HL-60 (cell line): ENCODE measurements at regions not wholly inside any gene's neighbourhood (a gene's known extent, or its start where the extent isn't known, plus 50 kb on each side); places are given as distances from the start of the nearest gene placed in this dataset.

Source experiments
- DNase-seq, 2 experiments: peaks; one replicate each; pipeline ENCODE4 v3.0.0-alpha.2; 2010 to 2020; ENCODE audit warnings: low read depth in 1 of 2, low spot score in 1 of 2
- H3K27ac ChIP-seq: fragments of 250-450 bp; sonication (Bioruptor Pico); replicated peaks from 2 replicates; pipeline ENCODE4 v1.5.1; 2020; ENCODE audit warnings: mild to moderate bottlenecking, moderate library complexity
- H3K27me3 ChIP-seq: fragments of 250-450 bp; sonication (Bioruptor Pico); 2 replicates; pipeline ENCODE4 v1.5.1; 2021; ENCODE audit warnings: mild to moderate bottlenecking, moderate library complexity; ENCODE audit not compliant: insufficient read depth, poor library complexity, severe bottlenecking
- H3K4me3 ChIP-seq: replicated peaks from 2 replicates; pipeline ENCODE4 v1.5.1; 2011; ENCODE audit warnings: mild to moderate bottlenecking, control low read depth, low read length; ENCODE audit not compliant: insufficient read depth
- CTCF ChIP-seq: IDR thresholded peaks from one replicate; pipeline ENCODE4 v1.5.1; 2011; ENCODE audit warnings: low read length, control low read depth, inconsistent platforms; ENCODE audit not compliant: insufficient read depth
- GABPA ChIP-seq: IDR thresholded peaks from 2 replicates; pipeline ENCODE4 v1.6.1; 2012; ENCODE audit warnings: low read depth
- POLR2AphosphoS5 ChIP-seq: IDR thresholded peaks from 2 replicates; pipeline ENCODE4 v1.6.1; 2012; ENCODE audit warnings: low read depth
- SPI1 ChIP-seq: IDR thresholded peaks from 2 replicates; pipeline ENCODE4 v1.6.1; 2012; ENCODE audit warnings: low read depth, mild to moderate bottlenecking, borderline replicate concordance
- TF ChIP-seq, protein P1 (sequence below): IDR thresholded peaks from 2 replicates; pipeline ENCODE4 v1.6.1; 2012; ENCODE audit warnings: low read depth; ENCODE audit not compliant: insufficient replicate concordance

GRCh38 chr14:101062065-101062450 is 158.5 kb upstream of the RTL1 start:
- no peak overlapping the region for H3K27ac ChIP-seq
- no peak for DNase-seq
- TF ChIP-seq SPI1 (no peak), POLR2AphosphoS5 (no peak), CTCF (no peak), GABPA (no peak)
- TF ChIP-seq, protein P1, sequence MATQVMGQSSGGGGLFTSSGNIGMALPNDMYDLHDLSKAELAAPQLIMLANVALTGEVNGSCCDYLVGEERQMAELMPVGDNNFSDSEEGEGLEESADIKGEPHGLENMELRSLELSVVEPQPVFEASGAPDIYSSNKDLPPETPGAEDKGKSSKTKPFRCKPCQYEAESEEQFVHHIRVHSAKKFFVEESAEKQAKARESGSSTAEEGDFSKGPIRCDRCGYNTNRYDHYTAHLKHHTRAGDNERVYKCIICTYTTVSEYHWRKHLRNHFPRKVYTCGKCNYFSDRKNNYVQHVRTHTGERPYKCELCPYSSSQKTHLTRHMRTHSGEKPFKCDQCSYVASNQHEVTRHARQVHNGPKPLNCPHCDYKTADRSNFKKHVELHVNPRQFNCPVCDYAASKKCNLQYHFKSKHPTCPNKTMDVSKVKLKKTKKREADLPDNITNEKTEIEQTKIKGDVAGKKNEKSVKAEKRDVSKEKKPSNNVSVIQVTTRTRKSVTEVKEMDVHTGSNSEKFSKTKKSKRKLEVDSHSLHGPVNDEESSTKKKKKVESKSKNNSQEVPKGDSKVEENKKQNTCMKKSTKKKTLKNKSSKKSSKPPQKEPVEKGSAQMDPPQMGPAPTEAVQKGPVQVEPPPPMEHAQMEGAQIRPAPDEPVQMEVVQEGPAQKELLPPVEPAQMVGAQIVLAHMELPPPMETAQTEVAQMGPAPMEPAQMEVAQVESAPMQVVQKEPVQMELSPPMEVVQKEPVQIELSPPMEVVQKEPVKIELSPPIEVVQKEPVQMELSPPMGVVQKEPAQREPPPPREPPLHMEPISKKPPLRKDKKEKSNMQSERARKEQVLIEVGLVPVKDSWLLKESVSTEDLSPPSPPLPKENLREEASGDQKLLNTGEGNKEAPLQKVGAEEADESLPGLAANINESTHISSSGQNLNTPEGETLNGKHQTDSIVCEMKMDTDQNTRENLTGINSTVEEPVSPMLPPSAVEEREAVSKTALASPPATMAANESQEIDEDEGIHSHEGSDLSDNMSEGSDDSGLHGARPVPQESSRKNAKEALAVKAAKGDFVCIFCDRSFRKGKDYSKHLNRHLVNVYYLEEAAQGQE = no peak
- H3K27me3 ChIP-seq = no peaks in the 10 kb centered on the region
- no peak overlapping the region for H3K4me3 ChIP-seq

DNA sequence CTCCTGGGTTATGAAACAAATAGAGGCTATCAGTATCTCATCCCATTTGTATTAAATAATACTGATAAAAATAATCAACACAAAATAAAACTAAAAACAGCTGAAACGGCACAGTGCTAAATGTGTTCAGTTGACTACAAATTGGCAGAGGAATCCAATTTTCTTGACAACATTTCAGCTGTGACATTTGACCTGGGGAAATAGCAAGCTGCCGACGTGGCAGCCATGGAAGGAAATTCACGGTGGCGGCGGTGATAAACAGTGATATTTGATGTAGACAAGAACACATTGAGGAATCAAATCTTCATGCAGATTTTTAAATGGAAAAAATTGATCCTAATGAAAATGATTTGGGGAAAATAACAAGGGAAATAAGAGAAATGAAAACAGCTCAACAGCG is 159.1 kb upstream of the RTL1 start:
- Histone ChIP-seq H3K27me3 (no peaks in the 10 kb centered on the region), H3K4me3 (no peak overlapping the region), H3K27ac (no peak overlapping the region)
- no peak for DNase-seq
- TF ChIP-seq SPI1 (no peak), POLR2AphosphoS5 (no peak), CTCF (no peak), GABPA (no peak)
- TF ChIP-seq, protein P1 = no peak

- H3K4me3 ChIP-seq = no peak overlapping the region
- no peak overlapping the region for H3K27ac ChIP-seq
- H3K27me3 ChIP-seq = no peaks in the 10 kb centered on the region
- no peak for DNase-seq
- TF ChIP-seq CTCF = no peak
- TF ChIP-seq POLR2AphosphoS5 = no peak
- no peak for TF ChIP-seq SPI1
- no peak for TF ChIP-seq GABPA
These were observed 159.6 kb upstream of the RTL1 start for GRCh38 chr14:101063121-101063520.

GRCh38 chr14:101064121-101064661 is 160.7 kb upstream of the RTL1 start:
- TF ChIP-seq, protein P1 = no peak
- TF ChIP-seq SPI1 = no peak
- TF ChIP-seq GABPA = no peak
- TF ChIP-seq CTCF = no peak
- no peak for TF ChIP-seq POLR2AphosphoS5
- H3K27ac ChIP-seq = no peak overlapping the region
- peaks cover 3% of the 10 kb centered on the region for H3K27me3 ChIP-seq
- no peak for DNase-seq
- H3K4me3 ChIP-seq = no peak overlapping the region
